MM.1S (cell line): ENCODE measurements at regions not wholly inside any gene's neighbourhood (a gene's known extent, or its start where the extent isn't known, plus 50 kb on each side); places are given as distances from the start of the nearest gene placed in this dataset.

Source experiments
- CTCF ChIP-seq: fragments of 300-600 bp; sonication (generic); IDR thresholded peaks from 2 replicates; pipeline ENCODE4 v1.5.1; 2016; ENCODE audit warnings: antibody characterized with exemption, low read length, mixed read lengths
- EZH2 ChIP-seq: fragments of 300-600 bp; sonication (generic); optimal IDR thresholded peaks from 2 replicates; pipeline ENCODE3; 2017; ENCODE audit warnings: low read depth, mild to moderate bottlenecking, antibody characterized with exemption, low read length, mixed read lengths
- EZH2phosphoT487 ChIP-seq: fragments of 300-600 bp; sonication (generic); IDR thresholded peaks from 2 replicates; pipeline ENCODE4 v1.6.1; 2018; ENCODE audit warnings: antibody characterized with exemption, low read length

- TF ChIP-seq CTCF (no peak), EZH2 (no peak), EZH2phosphoT487 (no peak)
Observed at GRCh38 chr4:30617836-30618235, 102.3 kb upstream of the PCDH7 start.
